GM12872 (cell line): ENCODE measurements at regions not wholly inside any gene's neighbourhood (a gene's known extent, or its start where the extent isn't known, plus 50 kb on each side); places are given as distances from the start of the nearest gene placed in this dataset.

Experiments used
- TF ChIP-seq, protein P1 (sequence below): IDR thresholded peaks from 3 replicates; pipeline ENCODE4 v1.5.1; 2011; ENCODE audit warnings: low read depth, mild to moderate bottlenecking, low read length, moderate library complexity; ENCODE audit not compliant: insufficient read depth

DNA sequence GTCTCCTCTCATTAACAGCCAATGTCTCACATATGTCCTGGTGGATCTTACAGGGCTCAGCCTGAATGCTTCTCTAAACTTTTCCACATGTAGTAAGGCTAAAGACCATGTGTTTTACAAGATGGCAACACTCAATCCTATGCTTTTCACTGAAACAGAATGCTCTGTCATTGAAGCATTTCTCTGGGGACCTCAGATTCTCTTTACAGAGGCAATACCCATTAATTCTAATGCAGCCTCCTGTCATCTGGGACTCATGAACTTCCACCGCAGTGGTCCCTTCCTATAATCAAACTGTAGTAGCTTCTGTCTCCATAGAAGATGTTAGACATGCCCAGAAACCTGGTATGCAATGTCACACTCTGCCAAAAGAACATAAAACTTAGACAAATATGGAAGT, 926.6 kb upstream of the RBFOX1 start:
- TF ChIP-seq, protein P1, sequence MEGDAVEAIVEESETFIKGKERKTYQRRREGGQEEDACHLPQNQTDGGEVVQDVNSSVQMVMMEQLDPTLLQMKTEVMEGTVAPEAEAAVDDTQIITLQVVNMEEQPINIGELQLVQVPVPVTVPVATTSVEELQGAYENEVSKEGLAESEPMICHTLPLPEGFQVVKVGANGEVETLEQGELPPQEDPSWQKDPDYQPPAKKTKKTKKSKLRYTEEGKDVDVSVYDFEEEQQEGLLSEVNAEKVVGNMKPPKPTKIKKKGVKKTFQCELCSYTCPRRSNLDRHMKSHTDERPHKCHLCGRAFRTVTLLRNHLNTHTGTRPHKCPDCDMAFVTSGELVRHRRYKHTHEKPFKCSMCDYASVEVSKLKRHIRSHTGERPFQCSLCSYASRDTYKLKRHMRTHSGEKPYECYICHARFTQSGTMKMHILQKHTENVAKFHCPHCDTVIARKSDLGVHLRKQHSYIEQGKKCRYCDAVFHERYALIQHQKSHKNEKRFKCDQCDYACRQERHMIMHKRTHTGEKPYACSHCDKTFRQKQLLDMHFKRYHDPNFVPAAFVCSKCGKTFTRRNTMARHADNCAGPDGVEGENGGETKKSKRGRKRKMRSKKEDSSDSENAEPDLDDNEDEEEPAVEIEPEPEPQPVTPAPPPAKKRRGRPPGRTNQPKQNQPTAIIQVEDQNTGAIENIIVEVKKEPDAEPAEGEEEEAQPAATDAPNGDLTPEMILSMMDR = no peak

DNA sequence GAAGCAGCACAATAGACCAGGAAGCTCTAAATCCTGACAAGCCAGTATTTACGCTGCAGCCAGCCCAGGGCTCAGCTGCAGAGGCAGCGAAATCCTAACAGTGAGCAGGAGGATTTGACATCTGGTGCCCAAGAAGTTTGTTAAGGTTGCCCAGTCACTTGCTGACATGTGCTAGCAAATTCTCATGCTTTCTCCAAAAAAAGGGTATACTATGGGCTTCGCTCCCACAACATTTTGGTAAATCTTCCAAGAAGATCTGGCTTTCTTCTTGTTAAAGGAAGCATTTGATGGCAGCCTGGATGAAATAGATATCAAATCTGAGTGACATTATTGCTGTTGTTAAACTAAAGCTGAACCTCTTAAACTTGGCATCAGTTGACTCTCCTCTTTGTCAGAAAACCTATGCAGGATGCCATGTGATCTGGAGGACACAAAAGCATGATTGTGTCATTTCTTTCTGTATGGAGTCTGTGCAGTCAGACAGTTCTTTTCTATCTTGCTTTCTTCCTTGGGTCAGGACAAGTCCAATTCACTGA, 949.7 kb upstream of the RBFOX1 start:
- TF ChIP-seq, protein P1 = no peak

DNA sequence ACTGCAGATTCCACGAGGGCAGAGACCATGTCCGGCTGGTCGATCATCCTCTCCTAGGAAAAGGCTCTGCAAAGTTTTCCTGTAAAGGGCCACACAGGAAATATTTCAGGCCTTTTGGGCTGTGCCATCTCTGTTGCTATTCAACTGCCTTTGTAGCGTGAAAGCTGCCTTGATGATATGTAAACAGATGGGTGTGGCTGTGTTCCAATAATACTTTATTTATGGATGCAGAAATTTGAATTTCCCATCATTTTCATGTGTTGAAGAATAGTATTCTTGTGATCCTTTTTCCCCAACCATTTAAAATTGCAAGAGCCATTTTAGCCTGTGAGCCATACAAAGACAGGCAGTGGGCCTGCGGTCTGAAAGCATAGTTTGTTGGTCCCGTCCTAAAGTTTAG, 950.7 kb upstream of the RBFOX1 start:
- TF ChIP-seq, protein P1 = no peak

DNA sequence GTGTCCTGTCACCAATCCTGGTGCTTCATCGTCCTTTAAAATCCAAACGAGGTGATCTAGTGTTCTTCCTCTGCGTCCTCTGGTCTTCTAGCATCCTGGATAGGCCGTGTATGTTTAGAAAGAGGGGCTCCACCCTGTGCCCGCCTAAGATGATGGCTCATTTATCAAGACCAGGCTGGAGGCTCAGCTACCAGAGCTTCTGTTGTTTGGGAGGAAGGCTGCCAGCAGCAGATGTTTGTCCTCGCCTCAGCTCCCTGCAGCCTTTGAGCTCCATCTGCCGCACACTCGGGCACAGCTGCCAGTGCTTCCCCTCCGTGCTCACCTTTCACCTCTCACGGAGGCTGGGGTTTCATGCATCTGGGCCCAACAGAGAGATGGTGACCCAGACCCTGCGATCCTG, 954.7 kb upstream of the RBFOX1 start:
- TF ChIP-seq, protein P1 = no peak

DNA sequence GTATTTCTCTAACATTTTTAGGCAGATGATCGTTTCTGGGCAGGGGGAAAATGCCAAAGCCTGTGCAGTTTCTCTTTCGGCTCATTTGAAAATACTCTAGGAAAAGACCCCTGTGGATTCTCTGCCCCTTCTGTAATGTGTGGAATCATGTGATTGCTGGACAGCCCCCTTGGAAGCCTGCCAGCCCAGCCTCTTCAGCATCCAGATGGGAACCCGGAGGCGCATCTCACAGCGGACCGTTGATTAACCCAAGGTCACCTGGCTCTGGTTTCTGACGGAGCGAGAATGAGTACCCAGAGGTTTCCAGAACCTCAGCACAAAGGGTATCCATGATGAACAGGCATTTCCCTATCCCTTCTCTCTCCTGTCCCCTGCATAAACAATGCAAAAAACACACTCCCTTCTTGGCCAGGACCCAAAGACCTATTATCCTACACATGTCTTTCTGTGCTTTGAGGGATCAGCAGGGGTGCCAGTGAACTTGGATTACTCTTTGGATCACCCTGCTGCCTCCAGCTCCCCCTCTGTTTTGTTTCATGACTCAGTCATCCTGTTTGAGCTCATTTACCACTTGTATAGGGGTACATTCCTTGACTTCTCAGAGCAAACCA, 957.1 kb upstream of the RBFOX1 start:
- TF ChIP-seq, protein P1 = no peak

DNA sequence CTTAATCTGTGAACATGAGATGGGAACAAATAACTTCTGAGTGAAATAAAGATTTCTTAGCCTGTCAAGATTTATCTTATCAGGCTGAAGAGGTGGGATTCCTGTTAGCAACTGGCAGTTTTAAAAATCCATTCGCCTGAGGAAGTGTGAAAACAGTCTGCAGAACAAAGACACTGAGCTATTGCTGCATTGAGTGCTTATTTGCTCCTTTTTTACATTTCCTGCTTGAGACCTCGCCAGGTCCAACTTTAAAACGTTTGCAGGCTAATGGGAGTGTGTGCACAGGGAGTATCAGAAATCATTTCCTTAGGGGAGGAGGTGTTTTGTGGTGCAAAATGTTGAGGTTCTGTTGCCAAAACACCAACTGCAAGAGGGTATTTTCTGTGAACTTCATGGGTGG, 957.8 kb upstream of the RBFOX1 start:
- TF ChIP-seq, protein P1 = no peak

DNA sequence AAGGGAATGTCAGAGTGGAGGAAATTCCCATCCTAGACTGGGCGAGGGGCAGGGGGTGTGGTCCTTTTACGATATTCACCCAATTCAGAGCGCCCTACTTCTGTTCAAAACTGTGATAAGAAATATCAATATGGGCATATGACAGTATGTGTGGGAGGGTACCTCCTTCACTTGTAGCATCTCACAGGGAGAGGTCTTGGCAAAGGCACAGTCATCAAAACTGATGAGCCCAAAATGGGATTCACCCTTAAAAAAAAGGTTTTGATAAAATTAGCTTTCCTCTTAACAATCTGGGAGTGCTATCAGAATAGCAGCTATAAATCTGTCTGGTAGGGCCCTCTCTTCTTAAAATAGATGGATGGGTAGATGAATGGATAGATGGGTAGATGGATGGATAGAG, 967.8 kb upstream of the RBFOX1 start:
- TF ChIP-seq, protein P1 = no peak
